NOMO-1 treated with DMSO at 0.1 percent for 48 hours (cell line): ENCODE measurements at regions not wholly inside any gene's neighbourhood (a gene's known extent, or its start where the extent isn't known, plus 50 kb on each side); places are given as distances from the start of the nearest gene placed in this dataset.

Experiments used
- DNase-seq: peaks from one replicate; lab custom pipeline; 2025; ENCODE audit not compliant: unreplicated experiment; lab: John Stamatoyannopoulos, UW

DNA sequence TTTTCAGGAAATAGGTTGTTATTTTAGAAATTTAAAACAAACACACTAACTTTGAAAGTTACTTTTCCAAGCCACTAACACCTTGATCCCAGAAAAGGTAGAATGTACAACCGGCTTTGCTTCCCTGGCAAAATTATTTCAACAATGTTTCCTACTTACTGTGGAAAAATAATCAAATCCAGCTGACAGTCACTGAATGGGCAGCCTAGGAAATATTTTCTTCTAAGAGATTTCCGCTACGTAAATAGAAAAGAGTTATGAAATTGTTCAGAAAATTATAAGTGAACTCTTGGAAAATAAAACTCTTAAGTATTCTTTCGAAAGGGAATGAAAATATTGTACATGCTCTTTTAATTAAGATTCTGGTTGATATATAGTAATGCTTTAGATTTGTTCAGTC, 195.7 kb downstream of the GASK1B start:
- no peak for DNase-seq

DNA sequence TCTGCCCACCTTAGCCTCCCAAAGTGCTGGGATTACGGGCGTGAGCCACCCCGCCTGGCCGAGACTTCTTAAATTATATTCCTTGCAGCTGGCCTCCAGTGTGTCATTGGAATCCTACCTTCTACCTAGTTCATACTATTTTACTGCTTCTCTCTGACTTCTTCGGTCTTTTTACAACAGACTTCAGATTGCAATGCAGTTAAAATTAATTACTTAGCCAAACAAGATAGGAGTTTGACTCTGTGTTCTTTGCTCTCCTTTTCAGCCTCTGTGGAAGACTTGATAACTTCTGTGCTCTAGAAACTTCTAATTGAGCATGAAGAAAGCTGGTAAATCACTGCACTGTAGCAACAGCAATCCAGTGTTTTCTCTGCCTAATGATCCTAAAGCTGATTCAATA, 199.5 kb downstream of the GASK1B start:
- DNase-seq = no peak

DNA sequence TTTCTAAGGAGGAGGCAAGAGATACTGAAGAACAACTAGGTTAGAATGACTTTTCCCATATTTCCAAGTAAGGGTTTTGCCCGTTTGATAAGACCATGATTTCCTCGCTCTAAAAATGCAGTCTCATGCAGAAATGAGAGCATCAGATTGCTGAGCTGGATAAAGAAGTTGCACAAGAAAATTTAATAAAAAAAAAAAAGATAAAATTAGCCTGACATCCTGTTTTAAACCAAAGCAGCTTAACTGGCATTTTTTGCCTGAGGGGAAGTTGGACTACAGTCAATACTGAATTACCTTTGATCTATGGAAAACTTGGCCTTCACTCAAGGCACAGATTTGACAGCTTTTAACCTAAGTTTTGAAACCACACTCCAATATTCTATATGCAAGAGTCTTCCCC, 208.4 kb downstream of the GASK1B start:
- DNase-seq = no peak

DNA sequence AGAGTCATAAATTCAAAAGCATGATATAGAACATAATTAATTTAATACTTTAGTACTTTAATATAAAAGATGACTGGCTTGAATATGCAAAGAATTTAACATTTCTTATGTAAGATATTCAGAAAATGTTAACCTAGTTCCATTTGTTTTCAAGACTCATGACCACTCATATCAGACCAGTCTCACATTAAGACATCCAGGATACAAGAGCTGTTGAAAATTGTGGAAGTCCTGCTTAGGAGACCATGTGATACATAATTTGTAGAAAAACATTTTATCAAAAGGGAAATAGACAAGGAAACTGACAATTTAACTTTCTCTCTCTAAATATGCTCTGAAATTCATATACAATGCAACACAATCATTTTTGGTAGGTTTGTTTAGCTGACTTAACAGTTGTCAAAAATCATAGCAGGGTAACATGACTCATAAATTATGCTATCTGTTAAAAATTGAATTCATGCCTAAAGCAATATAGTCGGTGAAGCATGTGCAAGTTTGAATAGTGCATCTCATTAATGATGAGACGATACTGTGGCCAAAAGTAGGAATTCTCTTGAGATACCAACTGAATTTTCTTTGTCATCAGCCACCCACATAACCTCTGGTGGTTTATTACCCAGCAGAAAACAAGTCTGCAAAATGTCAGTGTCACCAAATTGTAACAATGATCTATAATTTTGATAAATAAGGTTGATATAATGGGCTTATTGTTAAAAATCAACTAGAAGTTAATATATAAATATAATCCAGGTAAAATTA, 211.4 kb downstream of the GASK1B start:
- no peak for DNase-seq

DNA sequence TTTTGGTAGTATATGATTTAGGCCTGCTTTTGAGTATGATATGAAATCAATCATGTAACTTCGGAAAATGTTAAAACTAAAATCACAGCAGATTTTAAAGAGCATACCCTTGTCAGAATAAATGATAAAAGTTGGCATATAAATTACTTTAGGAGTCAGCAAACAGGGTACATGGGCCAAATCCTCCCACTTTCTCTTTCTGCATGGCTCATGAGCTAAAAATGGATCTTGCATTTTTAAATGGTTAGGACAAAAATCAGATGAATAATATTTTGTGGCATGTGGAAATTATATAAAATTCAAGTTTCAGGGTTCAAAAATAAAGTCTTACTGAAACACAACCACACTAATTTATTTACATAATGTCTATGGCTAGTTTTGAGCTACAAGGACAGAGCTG, 214.9 kb downstream of the GASK1B start:
- DNase-seq = no peak

DNA sequence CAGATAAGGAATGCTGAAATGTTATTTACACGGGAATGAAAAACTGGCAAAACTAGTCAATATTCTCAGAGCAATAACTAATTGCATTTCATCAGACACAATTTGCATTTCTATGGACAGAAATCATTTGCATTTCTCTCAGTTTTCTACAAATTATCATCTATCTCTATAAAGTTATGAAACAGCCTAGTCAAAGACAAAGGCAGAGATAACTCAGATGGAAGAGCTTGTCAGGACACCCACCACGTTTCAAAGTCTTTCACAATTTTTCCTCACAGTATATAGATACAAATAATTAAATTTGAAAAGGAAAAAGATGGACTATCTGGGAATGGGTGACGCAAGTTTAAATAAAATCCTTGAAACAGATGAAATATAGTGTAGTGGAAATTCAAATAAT, 230.8 kb downstream of the GASK1B start:
- no peak for DNase-seq

DNA sequence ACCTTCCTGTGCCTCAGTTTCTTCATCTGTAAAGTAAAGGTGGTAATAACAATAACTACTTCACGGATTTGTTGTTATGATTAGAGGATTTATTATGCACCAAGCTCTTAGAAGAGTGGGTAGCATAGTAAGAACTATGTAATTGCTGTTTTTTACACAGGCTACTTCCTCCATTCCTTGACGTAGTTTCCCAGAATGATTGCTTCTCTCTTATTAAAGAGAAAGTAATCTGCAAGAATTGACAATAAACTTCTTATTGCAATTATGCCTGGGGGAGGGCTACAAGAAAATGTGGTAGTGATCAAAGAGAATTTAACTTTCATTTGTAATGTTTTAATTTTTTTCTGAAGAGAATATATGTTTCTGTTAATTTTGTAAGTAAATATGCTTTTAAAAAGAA, 238.7 kb downstream of the GASK1B start:
- no peak for DNase-seq

DNA sequence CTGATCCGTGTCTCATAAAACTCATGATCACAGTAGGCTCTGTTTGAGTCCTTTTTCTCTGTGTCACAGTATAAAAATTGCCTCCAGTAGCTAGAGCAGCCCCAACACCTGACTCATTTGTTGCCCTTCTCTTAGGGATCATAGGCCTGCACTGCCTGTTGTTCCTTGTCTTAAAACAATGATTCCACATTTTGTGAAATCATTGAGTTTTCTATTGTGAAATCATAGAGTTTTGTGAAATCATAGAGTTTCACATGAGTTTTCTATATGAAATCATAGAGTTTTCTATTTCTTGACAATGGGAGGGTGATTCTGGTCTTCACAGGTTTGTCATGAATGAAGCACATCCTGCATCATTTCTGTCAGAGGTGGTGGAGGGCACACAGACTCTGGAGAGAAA, 239.9 kb downstream of the GASK1B start:
- no peak for DNase-seq

DNA sequence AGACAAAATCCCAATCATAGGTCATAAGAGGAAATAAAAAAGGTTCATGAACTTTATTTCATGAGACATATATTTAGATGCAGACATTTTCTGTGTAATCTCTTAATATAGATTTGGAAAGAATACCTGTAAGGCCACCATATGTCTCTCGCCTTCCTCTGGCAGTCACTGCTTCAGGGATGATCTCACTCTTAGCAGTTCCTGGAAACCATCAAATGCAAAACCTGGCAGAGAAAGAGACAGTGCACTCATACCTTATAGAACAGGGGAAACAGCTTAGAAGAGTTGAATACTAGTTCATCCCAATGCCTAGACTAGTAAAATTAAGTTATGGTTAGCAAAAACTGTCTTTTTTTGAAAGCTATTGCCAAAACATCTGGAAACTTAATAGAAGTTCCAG, 243.3 kb downstream of the GASK1B start:
- no peak for DNase-seq

DNA sequence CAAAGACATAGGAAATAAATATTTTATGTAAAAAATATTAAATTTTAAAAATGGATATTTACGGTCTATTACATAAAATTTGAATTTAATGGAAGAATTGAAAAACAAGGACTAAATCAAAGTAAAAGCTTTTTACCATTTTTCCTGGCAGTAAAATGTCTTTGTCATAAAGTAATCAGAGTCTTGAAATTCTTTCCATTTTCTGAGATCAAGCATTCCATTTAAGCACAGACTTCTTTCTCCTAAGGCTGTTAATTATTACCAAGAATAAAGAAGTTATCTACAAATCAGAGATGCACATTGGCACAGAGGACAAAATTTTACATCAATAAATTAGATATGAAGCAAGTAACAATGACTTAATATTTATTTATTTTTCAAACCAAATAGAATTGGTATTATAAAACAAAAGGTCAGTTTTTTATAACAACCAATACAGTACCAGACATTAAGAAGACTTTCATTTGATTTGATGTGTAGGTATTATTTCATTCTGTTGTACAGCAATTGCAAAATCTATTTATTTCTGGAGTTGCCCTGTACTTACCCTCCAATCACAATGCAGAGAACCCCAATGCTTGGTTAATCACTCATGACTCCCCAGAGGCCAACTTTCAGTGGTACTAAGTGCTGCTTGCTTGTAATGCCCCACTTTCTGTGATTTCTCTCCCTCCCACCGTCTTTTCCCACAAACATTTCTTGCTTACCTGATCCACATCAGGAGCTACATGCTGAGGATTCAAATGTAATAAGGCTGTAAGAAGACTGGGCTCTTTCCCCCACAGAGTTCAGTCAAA, 254.6 kb downstream of the GASK1B start:
- DNase-seq = no peak

DNA sequence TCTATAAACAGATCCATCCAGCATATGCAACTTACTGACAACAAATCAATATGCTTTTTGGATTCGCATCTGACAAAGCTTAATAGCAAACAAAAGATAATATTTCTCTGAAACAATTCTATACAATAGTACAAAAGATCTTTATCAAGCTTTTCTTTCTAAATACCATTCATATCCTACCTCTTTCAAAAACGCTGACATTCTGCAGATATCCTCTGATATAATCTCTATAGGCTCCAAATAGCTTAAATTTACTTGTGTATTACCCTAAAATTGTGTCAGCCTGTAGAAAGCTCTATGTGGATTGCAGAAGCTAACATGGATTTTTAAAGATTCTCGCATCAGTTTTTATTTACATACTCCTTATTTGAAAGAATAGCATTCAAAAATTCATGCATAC, 260.6 kb downstream of the GASK1B start:
- no peak for DNase-seq

DNA sequence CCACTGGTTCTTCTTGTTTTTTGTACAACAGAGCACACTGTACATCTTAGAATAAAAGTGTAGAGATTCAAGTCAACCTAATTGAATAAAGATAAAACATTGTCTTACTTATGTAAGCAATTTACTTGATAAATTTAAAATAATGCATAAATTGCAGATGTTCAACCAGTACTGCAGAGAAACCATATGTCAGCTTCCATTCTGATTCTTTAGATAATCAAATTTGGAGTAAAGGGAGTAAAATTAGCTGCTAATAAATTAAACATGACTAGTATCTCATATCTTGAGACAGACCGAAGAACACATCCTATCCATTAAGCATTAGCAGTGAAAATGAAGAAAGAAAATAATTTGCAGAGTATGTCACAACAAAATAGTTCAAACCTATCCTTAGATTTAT, 261.2 kb downstream of the GASK1B start:
- no peak for DNase-seq

DNA sequence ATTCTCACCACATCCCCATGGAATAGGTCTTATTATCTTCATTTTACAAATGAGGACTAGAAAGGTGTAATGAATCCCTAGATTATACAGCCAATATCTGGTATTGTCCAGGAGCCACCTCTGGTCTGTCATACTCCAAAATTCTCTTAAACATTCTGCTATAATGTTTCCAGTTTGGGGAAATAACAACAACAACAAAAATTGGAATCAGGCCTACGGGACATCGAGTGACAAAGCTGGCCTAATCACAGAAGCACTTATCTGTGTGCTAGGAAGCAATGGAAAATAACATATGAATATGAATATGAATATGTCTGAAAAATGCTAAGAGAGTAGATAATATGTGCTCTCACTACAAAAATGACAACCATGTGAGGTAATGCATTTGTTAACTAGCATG, 264.1 kb downstream of the GASK1B start:
- no peak for DNase-seq

DNA sequence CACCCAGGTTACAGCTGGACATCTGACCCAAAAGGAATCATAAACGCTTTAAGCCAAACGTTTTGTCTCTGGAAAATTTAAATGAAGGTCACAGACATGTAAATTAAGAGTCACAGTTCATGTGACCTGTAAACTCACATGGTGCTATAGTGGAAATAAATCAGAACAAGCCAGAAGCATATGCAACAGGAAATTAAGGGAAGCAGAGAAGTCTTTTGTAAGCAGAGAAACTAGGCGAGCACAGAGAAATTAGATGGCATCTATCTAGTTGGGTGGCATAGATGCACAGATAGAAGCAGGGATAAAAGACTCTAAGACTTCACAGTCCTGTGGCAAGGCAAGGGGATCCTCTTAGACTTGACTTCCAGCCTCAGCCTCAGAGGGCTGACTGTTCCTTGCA, 264.8 kb downstream of the GASK1B start:
- no peak for DNase-seq

DNA sequence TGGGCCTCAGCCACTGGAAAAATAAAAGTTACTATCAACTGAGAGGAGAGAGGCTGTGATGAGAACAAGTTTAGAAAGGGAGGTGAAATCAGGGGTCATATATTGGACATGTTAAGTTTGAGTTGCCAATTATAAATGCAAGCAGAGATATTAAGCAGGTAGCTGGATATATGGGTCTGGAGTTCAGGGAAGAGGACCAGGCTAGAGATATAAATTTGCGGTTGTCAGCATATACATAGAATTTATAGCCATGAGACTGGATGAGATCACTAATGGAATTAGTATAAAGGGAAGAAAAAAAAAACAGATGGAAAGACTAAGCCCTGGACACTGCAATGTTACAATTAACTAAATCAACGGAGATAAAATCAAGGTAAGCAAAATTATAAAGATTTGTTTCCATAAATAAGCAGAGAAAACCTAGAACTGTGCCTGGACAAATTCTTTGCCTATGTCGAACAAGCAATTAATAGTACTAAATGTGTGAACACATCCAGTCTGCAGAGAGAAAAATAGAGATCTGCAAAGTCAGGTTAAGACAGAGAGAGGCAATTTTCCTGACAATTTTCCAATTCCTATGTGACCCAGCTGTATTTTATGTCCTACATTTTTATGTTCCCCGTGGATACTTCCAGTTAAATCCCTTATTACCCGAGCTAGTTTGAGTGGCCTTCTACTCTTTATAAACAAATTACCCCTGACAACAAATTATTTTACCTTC, 265.4 kb downstream of the GASK1B start:
- DNase-seq = no peak

DNA sequence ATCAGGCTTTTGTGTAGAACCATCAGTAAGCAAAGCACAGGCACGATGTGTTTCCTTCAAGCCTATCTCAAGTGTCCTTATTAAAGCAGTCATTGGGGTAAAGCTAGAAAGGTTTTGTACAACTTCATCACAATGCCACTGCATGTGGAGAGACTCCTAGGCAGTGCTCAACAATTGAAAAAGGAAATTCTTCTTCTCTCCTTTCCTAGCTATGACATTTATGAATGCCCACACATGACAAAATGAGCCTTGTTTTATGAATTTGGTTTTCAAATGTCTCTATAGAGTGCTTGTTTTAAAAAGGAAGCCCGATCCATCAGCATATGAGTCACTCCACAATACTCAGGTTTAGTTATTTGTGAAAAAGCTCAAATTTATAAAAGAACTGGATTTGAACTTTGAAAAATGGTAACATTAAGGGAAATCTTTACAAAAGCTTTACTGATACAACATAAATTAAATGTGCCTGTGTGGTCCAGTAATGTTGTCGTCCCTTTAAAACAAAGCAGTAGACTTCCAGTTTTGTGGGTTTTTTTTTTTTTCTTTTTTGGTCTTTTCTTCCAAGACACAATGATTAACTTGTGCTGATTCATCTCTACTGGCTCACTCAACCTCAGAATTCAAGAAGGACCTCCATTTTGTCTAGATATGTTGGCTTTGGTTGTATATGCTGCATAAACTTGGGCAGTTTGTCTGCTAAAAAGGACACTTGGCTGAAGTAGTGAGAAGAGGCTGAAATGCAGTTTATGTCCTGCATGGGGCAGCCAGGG, 273.8 kb downstream of the GASK1B start:
- no peak for DNase-seq

DNA sequence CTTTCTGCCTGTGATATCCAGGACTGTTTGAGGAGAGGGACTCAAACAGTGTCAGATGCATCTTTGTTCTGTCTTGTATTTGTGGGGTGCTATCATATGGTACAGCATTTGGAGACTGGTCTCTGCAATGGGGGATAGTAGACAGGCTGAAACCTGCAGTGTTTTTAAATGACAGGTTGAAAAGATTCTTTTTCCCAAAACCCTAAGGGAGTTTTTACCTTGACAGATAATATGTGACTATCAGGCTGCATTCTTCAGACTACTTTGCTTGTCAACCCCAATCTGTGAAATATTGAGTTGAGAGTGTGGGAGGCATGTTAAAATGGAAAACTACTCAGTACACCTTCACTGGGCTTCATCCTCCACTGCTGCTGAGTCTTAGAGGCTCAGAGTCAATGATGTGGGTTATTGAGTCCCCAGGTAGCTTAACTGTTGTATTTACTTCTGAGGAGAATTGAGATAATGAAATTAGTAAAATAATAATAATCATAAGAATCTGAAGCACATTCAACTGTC, 274.9 kb downstream of the GASK1B start:
- no peak for DNase-seq

DNA sequence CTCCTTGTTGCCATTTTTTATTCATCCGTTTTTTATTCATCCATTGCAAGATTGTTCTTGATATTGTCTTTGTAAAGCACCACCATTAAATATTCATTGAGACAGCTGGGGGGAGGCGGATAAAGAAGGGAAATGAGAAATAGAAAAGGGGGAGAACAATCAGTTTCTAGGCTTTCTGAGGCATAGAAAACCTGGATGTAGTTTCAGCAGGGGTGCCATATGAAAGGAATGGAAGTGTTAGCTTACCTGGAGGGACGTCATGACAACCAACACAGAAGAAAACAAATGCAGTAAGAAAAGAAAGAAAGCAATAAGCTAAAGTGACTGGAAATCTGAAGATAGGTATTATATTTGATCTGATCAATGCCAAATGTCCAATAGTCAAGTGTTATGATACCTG, 276.1 kb downstream of the GASK1B start:
- DNase-seq = no peak

DNA sequence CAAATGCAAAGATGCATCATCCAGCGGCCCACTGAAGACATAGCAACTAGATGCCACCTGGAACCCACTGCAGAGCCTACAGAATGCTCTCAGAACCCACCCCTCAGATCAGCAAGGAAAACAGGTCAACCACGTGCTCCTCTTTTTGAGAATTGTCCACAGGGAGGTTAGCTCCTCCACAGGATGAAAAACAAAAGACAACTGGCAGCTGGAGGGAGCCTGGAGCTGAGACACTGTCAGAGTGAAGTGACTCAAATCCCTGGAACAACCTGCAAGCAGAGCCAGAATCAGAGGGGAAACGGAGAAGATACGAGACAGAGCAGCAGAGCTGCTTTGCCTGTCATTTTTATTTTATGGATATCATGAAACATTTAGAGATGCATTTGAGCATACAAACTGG, 277.6 kb downstream of the GASK1B start:
- DNase-seq = no peak

DNA sequence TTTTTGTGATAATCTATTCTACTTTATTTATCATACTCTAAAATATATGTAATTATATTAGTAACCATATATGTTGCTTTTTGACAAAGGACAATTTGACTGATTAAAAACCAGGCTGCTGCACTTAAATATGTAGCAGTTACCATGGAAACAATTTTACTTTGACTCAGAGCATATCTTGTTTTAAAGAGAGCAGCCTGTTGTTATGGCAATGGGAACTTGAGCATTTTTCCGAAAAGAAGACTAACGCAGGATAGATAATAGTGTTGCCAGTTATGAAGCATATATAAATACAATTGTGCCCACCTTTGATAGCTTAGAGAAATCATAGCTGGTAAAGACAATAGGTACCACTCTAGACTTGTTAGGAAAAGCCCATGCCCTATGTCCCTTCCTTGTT, 283.0 kb downstream of the GASK1B start:
- DNase-seq = no peak

DNA sequence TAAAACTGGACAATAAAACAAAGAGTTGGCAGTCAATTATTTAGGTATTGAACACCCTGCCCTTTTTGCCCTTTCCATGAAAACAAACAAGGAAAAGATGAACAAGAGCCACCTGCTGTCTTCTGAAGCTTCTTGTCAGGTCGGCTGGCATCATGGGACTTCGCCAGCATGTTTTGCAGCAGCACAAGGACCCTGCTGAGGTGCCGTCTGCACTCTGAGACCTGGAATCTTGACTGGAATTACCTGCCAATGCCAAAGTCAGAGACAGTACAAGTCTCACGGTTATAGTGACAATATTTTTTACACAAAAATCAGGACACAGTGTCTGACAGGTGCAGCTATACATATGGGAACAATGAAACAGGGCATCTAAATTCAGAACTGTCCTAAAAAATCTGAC, 284.5 kb downstream of the GASK1B start:
- no peak for DNase-seq
